ENCODE measurements at regions not wholly inside any gene's neighbourhood (a gene's known extent, or its start where the extent isn't known, plus 50 kb on each side); places are given as distances from the start of the nearest gene placed in this dataset.

- TF ChIP-seq, protein P1, sequence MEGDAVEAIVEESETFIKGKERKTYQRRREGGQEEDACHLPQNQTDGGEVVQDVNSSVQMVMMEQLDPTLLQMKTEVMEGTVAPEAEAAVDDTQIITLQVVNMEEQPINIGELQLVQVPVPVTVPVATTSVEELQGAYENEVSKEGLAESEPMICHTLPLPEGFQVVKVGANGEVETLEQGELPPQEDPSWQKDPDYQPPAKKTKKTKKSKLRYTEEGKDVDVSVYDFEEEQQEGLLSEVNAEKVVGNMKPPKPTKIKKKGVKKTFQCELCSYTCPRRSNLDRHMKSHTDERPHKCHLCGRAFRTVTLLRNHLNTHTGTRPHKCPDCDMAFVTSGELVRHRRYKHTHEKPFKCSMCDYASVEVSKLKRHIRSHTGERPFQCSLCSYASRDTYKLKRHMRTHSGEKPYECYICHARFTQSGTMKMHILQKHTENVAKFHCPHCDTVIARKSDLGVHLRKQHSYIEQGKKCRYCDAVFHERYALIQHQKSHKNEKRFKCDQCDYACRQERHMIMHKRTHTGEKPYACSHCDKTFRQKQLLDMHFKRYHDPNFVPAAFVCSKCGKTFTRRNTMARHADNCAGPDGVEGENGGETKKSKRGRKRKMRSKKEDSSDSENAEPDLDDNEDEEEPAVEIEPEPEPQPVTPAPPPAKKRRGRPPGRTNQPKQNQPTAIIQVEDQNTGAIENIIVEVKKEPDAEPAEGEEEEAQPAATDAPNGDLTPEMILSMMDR (IDR thresholded peaks at IDR 0.05 in 8 of 11, conservative IDR thresholded peaks at IDR 0.05 in 3 of 11): no peak
- TF ChIP-seq POLR2A (IDR thresholded peaks at IDR 0.05) (no peak), POLR2AphosphoS5 (IDR thresholded peaks at IDR 0.05) (no peak)
- intact Hi-C loops (cut with DNase I; ENCODE audit: low total_unique reads): no loop called here
- no peak overlapping the region for H3K27ac ChIP-seq
- H3K27me3 ChIP-seq (replicated peaks in 1 of 7): no peaks in the 10 kb centered on the region
- no peaks in the 10 kb centered on the region for H3K9me3 ChIP-seq
- H3K4me1 ChIP-seq: no peaks in the 10 kb centered on the region
- no peak for DNase-seq
- H3K36me3 ChIP-seq: no peaks in the 10 kb centered on the region
- no peak overlapping the region for H3K4me3 ChIP-seq
- WGBS, 5 donors: 53 to 69% (median 64%) methylated on average over 2 of the region's 2 CpGs
These were observed 332.6 kb upstream of the EPHA7 start for GRCh38 chr6:93751969-93752368.

- intact Hi-C loops (cut with DNase I; ENCODE audit: low total_unique reads): no loop called here
- WGBS, 5 donors: 76 to 88% (median 81%) methylated on average over 2 of the region's 2 CpGs
These were observed 330.6 kb upstream of the EPHA7 start for GRCh38 chr6:93749930-93750329.

DNA sequence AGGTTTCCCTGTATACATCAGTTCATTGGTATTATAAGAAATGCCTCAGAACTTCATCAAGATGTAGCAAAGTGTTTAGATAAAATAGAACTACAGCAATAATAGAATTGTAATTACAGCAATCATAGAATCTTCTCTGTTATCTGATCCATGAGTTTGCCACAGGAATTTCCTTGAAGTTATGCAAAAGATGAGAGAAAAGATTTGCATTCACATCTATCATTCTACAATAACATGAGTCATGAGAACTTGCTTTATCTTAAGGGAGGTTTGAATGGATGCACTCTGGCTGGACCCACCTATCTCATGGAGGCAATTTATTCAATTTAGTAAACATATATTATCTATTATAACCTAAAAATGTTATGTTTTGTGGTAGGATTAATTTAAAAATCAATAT is 329.8 kb upstream of the EPHA7 start:
- Histone ChIP-seq H3K27me3 (replicated peaks in 1 of 7) (no peaks in the 10 kb centered on the region), H3K27ac (no peak overlapping the region), H3K9me3 (peaks cover 0 to 3% (median 0%) of the 10 kb centered on the region in 8 donors), H3K4me3 (no peak overlapping the region), H3K36me3 (no peaks in the 10 kb centered on the region), H3K4me1 (no peaks in the 10 kb centered on the region)
- DNase-seq: no peak
- intact Hi-C loops (cut with DNase I; ENCODE audit: low total_unique reads): no loop called here
- TF ChIP-seq POLR2AphosphoS5 (IDR thresholded peaks at IDR 0.05) (no peak), POLR2A (IDR thresholded peaks at IDR 0.05) (no peak)
- TF ChIP-seq, protein P1 (IDR thresholded peaks at IDR 0.05 in 8 of 11, conservative IDR thresholded peaks at IDR 0.05 in 3 of 11): no peak

More at GRCh38 chr6:93749930-93750329, 330.6 kb upstream of the EPHA7 start:
- no peak for DNase-seq
- Histone ChIP-seq H3K4me3 (no peak overlapping the region), H3K27me3 (replicated peaks in 1 of 7) (no peaks in the 10 kb centered on the region), H3K27ac (no peak overlapping the region), H3K9me3 (no peaks in the 10 kb centered on the region), H3K36me3 (no peaks in the 10 kb centered on the region), H3K4me1 (no peaks in the 10 kb centered on the region)
- TF ChIP-seq POLR2AphosphoS5 (IDR thresholded peaks at IDR 0.05) (no peak), POLR2A (IDR thresholded peaks at IDR 0.05) (no peak)
- TF ChIP-seq, protein P1 (IDR thresholded peaks at IDR 0.05 in 8 of 11, conservative IDR thresholded peaks at IDR 0.05 in 3 of 11): no peak

DNA sequence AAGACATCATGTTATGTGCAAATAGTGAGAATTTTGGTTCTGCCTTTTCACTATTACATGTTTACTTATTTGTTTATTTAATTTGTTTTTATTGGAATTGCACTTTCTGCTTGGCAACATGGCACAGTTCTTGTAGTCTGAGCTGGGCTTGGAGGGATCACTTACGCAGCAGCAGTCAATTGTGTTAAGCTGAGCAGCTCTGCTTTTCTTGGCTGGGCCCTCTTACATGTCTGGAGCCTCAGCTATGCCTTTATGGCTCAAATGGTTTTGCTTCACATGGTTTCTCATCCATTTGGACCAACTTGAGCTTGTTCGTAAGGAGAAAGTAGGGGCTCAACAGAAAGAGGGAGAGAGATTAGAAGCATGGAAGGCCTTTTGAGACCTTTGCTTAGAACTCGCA is 327.5 kb upstream of the EPHA7 start:
- no peak for DNase-seq
- H3K4me3 ChIP-seq: no peak overlapping the region
- H3K27me3 ChIP-seq (replicated peaks in 1 of 7): no peaks in the 10 kb centered on the region
- H3K4me1 ChIP-seq: no peaks in the 10 kb centered on the region
- TF ChIP-seq, protein P1 (IDR thresholded peaks at IDR 0.05 in 8 of 11, conservative IDR thresholded peaks at IDR 0.05 in 3 of 11): no peak
- TF ChIP-seq POLR2A (IDR thresholded peaks at IDR 0.05): no peak
- TF ChIP-seq POLR2AphosphoS5 (IDR thresholded peaks at IDR 0.05): no peak
- intact Hi-C loops (cut with DNase I; ENCODE audit: low total_unique reads): no loop called here
- peaks cover 0 to 8% (median 0%) of the 10 kb centered on the region in 8 donors for H3K9me3 ChIP-seq
- no peak overlapping the region for H3K27ac ChIP-seq
- 80 to 99% (median 85%) methylated on average over 3 of the region's 3 CpGs for WGBS, 5 donors
- H3K36me3 ChIP-seq: no peaks in the 10 kb centered on the region
